Naive thymus-derived CD8-positive, alpha-beta T cell (primary cell): ENCODE measurements at regions not wholly inside any gene's neighbourhood (a gene's known extent, or its start where the extent isn't known, plus 50 kb on each side); places are given as distances from the start of the nearest gene placed in this dataset.

Experiments
- ATAC-seq, 2 donors: fragments of 150-1000 bp; cut with Tn5 transposase in 1 of 2; sonication (Bioruptor Pico), chemical (Tn5 transposase) in 1 of 2; 1 replicate in 1 of 2; 2 replicates in 1 of 2; pipeline ENCODE4 v1.10.0; 2021; ENCODE audit warnings: mild to moderate bottlenecking in 2 of 2, moderate library complexity in 2 of 2
- POLR2A ChIA-PET: fragments of 350-600 bp; sonication (Branson Sonifier 250); formaldehyde crosslinking; loops from one replicate; lab custom pipeline; 2021; ENCODE audit warnings: antibody characterized with exemption; lab: Charles Lee
- DNase-seq, 10 donors: peaks; one replicate each; pipeline versions ENCODE4 v3.0.0 to v3.0.0-alpha.2; 2020 to 2022
- H3K27ac Mint-ChIP-seq, 10 donors: one replicate each; pipeline ENCODE4 v1.8.0; 2020 to 2022; ENCODE audit warnings: mild to moderate bottlenecking in 10 of 10, mixed read lengths in 10 of 10, moderate library complexity in 4 of 10, inconsistent platforms in 1 of 10
- H3K27me3 Mint-ChIP-seq, 5 donors: one replicate each; pipeline ENCODE4 v1.8.0; 2021 to 2022; ENCODE audit warnings: mixed read lengths in 5 of 5
- H3K36me3 Mint-ChIP-seq, 3 donors: one replicate each; pipeline ENCODE4 v1.8.0; 2020 to 2022; ENCODE audit warnings: mixed read lengths in 3 of 3, mild to moderate bottlenecking in 2 of 3, inconsistent platforms in 1 of 3
- H3K4me1 Mint-ChIP-seq, 4 donors: one replicate each; pipeline ENCODE4 v1.8.0; 2021 to 2022; ENCODE audit warnings: mixed read lengths in 4 of 4
- H3K4me3 Mint-ChIP-seq, 10 donors: one replicate each; pipeline ENCODE4 v1.8.0; 2020 to 2022; ENCODE audit warnings: mild to moderate bottlenecking in 10 of 10, mixed read lengths in 10 of 10, moderate library complexity in 6 of 10, inconsistent platforms in 1 of 10
- H3K9me3 Mint-ChIP-seq, 9 donors: one replicate each; pipeline ENCODE4 v1.8.0; 2020 to 2022; ENCODE audit warnings: mixed read lengths in 9 of 9, mild to moderate bottlenecking in 3 of 9, inconsistent platforms in 1 of 9, moderate library complexity in 1 of 9

DNA sequence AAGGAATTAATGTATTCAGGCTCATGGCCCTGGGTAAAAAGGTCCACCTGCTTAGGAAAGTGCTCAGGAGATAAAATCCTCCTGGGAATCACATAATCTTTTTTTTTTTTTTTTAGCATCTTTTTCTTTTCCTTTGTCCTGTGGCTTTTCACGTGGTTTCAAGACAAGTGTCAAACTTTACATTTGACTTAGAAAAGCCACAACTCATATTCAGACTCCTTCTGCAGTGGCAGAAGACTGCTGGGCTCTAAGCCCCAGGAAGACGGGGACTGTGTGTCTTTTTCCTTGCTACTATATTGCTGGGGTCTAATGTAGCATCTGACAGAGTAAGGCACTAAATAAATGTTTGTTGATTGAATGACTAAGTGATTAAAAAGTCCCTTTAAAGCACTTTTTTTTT, 127.5 kb upstream of the ANKRD1 start:
- Mint-ChIP-seq H3K4me3 (no peak overlapping the region), H3K27me3 (peaks cover 0 to 3% (median 0%) of the 10 kb centered on the region in 5 donors), H3K27ac (peak overlapping the region in 1 of 10 donors; percentile 50), H3K9me3 (peaks cover 0 to 2% (median 0%) of the 10 kb centered on the region in 9 donors), H3K4me1 (no peaks in the 10 kb centered on the region), H3K36me3 (peaks cover 0 to 2% (median 0%) of the 10 kb centered on the region in 3 donors)
- POLR2A ChIA-PET: no interaction called here
- DNase-seq (no peak), ATAC-seq (no peak)

DNA sequence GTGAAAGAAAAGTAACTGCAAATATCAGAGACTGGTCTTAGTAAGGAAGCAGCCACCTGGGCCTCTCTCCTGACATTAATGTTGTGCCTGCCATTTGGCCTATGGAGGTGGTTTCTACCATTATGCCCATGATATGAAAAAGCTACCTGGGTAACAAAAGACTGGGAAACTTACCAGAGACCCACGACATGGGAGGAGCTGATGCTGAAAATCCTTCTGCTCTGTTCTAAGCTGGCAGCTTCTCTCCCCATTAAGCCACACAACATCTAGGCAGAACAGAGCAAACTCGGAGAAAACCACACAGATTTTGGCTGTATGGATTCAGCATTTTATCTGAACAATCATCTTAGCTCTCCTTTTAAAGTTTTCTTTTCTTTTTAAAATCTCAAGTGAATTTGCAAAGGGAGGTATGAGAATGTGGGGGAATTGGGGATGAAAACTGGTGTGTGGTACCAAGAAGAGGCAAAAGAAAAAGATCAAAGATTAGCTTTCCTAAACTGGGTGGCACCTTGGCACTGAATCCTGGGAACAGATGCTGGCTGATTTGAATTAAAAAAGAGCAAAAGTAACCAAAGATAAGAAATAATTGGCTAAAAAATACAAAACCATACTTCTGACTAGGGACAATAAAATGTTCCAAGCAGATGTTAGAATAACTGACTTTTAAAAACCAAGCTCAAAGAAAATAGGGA, 128.6 kb upstream of the ANKRD1 start:
- POLR2A ChIA-PET: no interaction called here
- H3K27me3 Mint-ChIP-seq: peaks cover 0 to 3% (median 0%) of the 10 kb centered on the region in 5 donors
- no peak overlapping the region for H3K27ac Mint-ChIP-seq
- no peaks in the 10 kb centered on the region for H3K4me1 Mint-ChIP-seq
- DNase-seq (no peak), ATAC-seq (no peak)
- H3K36me3 Mint-ChIP-seq: peaks cover 0 to 2% (median 0%) of the 10 kb centered on the region in 3 donors
- H3K9me3 Mint-ChIP-seq: peaks cover 0 to 2% (median 0%) of the 10 kb centered on the region in 9 donors
- no peak overlapping the region for H3K4me3 Mint-ChIP-seq

DNA sequence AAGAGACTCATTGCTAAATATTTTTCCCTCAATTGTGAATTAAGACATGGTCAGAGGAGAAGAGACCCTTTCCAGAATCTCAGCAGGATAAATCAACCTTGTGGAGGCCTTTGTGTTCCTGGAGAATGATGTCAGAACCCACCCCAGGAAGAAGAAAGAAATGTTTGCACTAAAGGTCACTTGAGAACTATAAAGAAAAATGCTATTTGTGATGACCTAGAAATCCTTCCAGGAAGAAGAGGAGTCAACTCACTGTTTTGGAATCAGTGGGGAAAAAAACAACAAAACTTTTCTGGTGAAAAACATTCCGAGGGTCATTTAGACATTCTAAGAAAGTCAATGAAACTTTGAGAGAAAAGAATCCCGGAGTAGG, 129.1 kb upstream of the ANKRD1 start:
- POLR2A ChIA-PET: no interaction called here
- H3K27me3 Mint-ChIP-seq: peaks cover 0 to 3% (median 0%) of the 10 kb centered on the region in 5 donors
- peaks cover 0 to 2% (median 0%) of the 10 kb centered on the region in 3 donors for H3K36me3 Mint-ChIP-seq
- H3K4me1 Mint-ChIP-seq: no peaks in the 10 kb centered on the region
- H3K4me3 Mint-ChIP-seq: no peak overlapping the region
- H3K9me3 Mint-ChIP-seq: peaks cover 0 to 2% (median 0%) of the 10 kb centered on the region in 9 donors
- DNase-seq: no peak
- H3K27ac Mint-ChIP-seq: no peak overlapping the region
- no peak for ATAC-seq

DNA sequence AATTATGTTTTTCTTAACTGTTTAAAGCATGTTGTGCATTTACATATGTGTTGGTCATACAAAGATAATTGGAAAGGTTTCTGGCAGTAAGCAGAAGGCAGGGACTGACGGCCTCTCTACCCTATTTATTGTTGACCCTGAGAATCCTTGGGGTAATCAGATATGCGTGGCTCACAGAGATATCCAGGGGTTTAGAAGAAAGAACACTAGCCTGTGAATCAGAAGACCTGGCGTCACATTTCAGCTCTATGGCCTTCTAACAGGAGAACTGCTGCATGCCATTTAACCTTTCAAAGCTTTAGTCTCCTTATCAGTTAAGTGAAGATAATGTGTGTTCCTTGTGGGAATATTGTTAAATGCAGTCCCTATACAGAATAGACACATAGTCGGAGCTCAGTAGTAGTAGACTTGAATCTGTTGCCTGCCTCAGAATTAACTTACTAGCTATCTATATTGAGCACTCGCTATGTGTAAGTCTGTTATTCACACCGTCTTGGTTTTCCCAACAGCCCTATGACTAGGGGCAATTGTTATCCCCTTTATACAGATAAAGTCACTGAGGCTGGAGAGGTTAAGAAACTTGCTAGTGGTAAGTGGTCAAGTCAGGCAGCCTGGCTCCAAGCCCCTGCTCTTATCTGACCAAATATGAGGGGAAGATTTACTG, 129.6 kb upstream of the ANKRD1 start:
- POLR2A ChIA-PET: no interaction called here
- peaks cover 0 to 2% (median 0%) of the 10 kb centered on the region in 3 donors for H3K36me3 Mint-ChIP-seq
- H3K4me3 Mint-ChIP-seq: no peak overlapping the region
- H3K9me3 Mint-ChIP-seq: peaks cover 0 to 2% (median 0%) of the 10 kb centered on the region in 9 donors
- peaks cover 0 to 3% (median 0%) of the 10 kb centered on the region in 5 donors for H3K27me3 Mint-ChIP-seq
- no peak for ATAC-seq
- no peak for DNase-seq
- H3K4me1 Mint-ChIP-seq: no peaks in the 10 kb centered on the region
- H3K27ac Mint-ChIP-seq: no peak overlapping the region

DNA sequence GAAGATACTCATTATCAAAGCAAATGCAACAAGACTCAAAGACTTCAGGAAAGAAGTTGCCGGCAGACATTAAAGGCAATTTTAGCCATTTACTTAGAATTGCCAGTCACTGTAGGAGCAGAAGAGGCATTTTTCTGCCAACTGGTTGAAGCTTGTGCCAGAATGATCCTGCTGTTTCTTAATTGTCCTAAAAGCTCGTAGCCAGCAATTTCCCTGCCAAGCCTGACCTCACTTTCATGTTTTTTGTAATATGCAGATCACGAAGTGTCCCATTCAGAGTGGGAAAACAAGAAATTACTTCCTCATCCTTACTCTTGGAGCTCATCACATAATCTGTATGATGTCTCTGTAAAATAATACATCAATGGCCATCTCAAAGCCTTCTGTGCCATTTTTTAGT, 130.9 kb upstream of the ANKRD1 start:
- POLR2A ChIA-PET: no interaction called here
- no peaks in the 10 kb centered on the region for H3K36me3 Mint-ChIP-seq
- DNase-seq (no peak), ATAC-seq (no peak)
- no peaks in the 10 kb centered on the region for H3K9me3 Mint-ChIP-seq
- no peak overlapping the region for H3K27ac Mint-ChIP-seq
- peaks cover 0 to under 1% (median 0%) of the 10 kb centered on the region in 5 donors for H3K27me3 Mint-ChIP-seq
- no peaks in the 10 kb centered on the region for H3K4me1 Mint-ChIP-seq
- H3K4me3 Mint-ChIP-seq: no peak overlapping the region

DNA sequence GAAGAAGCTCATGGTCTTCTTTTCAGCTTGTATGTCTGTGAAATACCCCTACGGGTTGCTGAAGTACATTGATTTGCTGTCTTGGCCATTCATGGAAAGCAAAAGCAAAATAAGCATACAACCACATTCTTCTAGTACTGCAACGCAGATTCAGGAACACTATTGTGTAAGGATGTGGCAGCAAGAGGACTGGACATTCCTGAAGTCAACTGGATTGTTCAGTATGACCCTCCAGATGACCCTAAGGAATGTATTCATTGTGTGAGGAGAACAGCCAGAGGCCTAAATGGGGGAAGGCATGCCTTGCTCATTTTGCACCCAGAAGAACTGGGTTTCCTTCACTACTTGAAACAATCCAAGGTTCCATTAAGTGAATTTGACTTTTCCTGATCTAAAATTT, 133.4 kb upstream of the ANKRD1 start:
- Mint-ChIP-seq H3K36me3 (no peaks in the 10 kb centered on the region), H3K4me1 (no peaks in the 10 kb centered on the region), H3K4me3 (no peak overlapping the region), H3K9me3 (no peaks in the 10 kb centered on the region), H3K27me3 (no peaks in the 10 kb centered on the region), H3K27ac (no peak overlapping the region)
- POLR2A ChIA-PET: no interaction called here
- ATAC-seq (no peak), DNase-seq (no peak)

DNA sequence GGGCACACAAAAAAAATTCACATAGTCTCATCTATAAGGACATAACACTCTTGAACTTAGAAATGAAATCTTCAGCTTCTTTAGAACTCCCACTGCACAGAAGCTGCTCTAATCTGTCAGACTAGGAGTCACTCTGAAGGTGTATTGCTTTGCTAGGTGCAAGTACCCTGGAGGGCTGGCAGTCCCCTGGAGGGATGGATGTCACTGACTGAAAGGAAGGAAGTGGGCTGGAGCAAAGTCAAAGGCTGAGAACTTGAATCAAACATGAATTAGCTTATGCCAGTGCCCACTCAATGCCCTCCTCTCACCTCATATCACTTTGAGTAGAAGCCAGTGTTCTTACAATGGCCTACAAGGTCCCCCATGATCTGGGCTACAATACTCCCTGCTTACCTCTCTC, 140.3 kb upstream of the ANKRD1 start:
- ATAC-seq (peak in 1 of 2 donors; percentile 56), DNase-seq (peak in 2 of 10 donors; percentile 4 to 10)
- no peaks in the 10 kb centered on the region for H3K36me3 Mint-ChIP-seq
- H3K27me3 Mint-ChIP-seq: peaks cover 0 to 2% (median 0%) of the 10 kb centered on the region in 5 donors
- H3K4me1 Mint-ChIP-seq: peaks cover 0 to 9% (median 7%) of the 10 kb centered on the region in 4 donors
- no peak overlapping the region for H3K27ac Mint-ChIP-seq
- H3K9me3 Mint-ChIP-seq: no peaks in the 10 kb centered on the region
- POLR2A ChIA-PET: no interaction called here
- H3K4me3 Mint-ChIP-seq: no peak overlapping the region

DNA sequence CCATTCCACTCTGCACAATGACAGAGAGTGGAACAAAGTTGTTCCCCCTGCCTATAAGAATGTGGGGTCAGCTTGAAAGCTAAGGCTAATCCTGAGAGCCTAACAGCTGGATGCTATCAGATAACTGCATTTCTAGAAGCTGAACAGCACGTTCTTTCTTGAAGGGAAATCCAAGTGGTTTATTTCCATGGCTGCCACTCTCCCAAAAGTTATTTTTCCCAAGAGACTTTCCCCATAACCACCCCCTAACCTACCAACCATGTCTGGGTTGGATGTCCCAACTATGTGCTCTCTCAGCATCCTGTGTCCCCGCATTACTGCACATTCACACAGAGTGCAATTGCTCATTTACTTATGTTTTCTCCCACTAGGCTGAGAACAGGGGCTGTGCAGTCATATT, 140.7 kb upstream of the ANKRD1 start:
- H3K4me1 Mint-ChIP-seq: peaks cover 0 to 9% (median 7%) of the 10 kb centered on the region in 4 donors
- no peak overlapping the region for H3K27ac Mint-ChIP-seq
- H3K9me3 Mint-ChIP-seq: no peaks in the 10 kb centered on the region

DNA sequence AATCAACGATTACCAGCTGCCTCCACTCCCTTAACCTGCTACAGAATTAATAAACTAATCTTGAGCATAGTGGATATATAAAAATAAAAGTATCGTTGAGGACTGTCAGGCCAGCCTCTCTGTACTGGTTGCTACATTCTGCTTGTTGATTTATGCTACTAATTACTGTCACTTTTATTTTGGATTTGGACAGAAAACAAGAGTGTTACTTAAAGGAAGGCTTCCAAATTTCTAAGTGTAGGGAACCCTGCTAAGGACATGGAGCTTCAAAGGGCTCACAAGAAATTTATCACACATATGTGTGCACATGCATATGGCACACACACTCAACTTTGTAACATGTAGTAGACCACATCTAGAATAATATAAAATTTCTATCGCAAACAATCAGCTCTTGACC, 141.2 kb upstream of the ANKRD1 start:
- POLR2A ChIA-PET: no interaction called here
- DNase-seq (no peak), ATAC-seq (no peak)
- no peak overlapping the region for H3K27ac Mint-ChIP-seq
- peaks cover 0 to 9% (median 7%) of the 10 kb centered on the region in 4 donors for H3K4me1 Mint-ChIP-seq
- H3K27me3 Mint-ChIP-seq: peaks cover 0 to 2% (median under 1%) of the 10 kb centered on the region in 5 donors
- H3K4me3 Mint-ChIP-seq: no peak overlapping the region
- H3K36me3 Mint-ChIP-seq: no peaks in the 10 kb centered on the region
- no peaks in the 10 kb centered on the region for H3K9me3 Mint-ChIP-seq

More for the DNA sequence above, 140.7 kb upstream of the ANKRD1 start:
- POLR2A ChIA-PET: no interaction called here
- ATAC-seq (no peak), DNase-seq (no peak)
- Mint-ChIP-seq H3K36me3 (no peaks in the 10 kb centered on the region), H3K27me3 (peaks cover 0 to 2% (median 0%) of the 10 kb centered on the region in 5 donors), H3K4me3 (no peak overlapping the region)

DNA sequence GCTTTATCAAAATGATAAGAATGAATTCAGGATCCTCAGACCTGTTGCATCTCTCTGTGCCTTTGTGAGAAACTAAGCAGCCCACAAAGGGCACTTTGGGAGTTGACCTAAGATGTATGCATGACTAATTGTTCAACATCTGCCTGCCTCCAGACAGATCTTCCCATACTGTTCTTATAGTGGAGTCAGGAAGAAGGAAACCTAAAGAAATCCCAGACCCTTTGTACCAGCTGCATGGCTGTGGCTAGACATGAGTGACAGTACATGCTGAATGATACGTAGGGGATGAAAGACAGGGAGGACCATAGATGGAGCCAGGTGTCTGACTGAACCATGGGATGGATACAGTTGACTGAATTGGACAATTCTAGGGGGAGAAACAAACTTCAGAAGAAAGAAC, 148.7 kb upstream of the PCGF5 start:
- Mint-ChIP-seq H3K9me3 (peaks cover 0 to 3% (median 0%) of the 10 kb centered on the region in 9 donors), H3K4me3 (no peak overlapping the region)
- POLR2A ChIA-PET: no interaction called here

DNA sequence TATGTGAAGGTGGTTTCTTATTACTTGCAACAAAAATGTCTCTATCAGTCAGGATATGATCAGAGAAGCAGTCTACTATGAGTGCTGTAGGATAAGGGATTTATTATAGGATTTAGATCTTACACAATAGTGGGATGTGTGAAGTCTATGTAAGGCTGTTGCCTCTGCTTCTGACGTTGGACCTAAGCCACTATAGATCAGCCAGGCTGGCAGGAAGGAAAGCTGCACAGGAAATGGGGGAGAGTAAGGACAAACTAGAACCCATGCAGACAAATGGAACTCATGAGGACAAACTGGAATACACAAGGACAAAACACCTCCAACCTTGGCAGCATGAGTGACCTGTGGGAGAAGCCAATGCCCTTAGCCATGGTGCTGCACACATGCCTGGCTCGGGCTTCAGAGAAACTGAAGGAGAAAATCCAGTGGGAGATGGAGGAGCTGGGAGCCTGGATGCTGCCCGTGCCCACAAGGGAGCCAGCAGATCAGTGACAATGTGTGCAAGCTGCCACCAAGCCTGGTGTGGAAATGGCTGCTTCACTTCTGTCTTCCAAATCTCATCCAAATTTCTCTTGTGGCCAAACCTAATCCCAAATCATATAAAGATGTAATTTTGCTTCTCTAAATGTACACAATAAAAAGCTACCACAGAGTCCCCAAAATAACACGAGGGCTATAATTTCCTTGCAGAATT, 147.0 kb upstream of the PCGF5 start:
- peaks cover 0 to 8% (median 3%) of the 10 kb centered on the region in 3 donors for H3K36me3 Mint-ChIP-seq
- peaks cover 0 to 6% (median 0%) of the 10 kb centered on the region in 4 donors for H3K4me1 Mint-ChIP-seq
- H3K4me3 Mint-ChIP-seq: no peak overlapping the region
- ATAC-seq: no peak
- peaks cover 0 to 12% (median 5%) of the 10 kb centered on the region in 5 donors for H3K27me3 Mint-ChIP-seq
- peaks cover 0 to 3% (median 0%) of the 10 kb centered on the region in 9 donors for H3K9me3 Mint-ChIP-seq
- no peak for DNase-seq
- no peak overlapping the region for H3K27ac Mint-ChIP-seq
- POLR2A ChIA-PET: no interaction called here

More for the DNA sequence above, 148.7 kb upstream of the PCGF5 start:
- H3K27ac Mint-ChIP-seq: peak overlapping the region in 1 of 10 donors; percentile 7
- ATAC-seq (no peak), DNase-seq (no peak)
- peaks cover 0 to 8% (median 3%) of the 10 kb centered on the region in 3 donors for H3K36me3 Mint-ChIP-seq
- peaks cover 0 to 6% (median 0%) of the 10 kb centered on the region in 4 donors for H3K4me1 Mint-ChIP-seq
- H3K27me3 Mint-ChIP-seq: peaks cover 0 to 7% (median 2%) of the 10 kb centered on the region in 5 donors

DNA sequence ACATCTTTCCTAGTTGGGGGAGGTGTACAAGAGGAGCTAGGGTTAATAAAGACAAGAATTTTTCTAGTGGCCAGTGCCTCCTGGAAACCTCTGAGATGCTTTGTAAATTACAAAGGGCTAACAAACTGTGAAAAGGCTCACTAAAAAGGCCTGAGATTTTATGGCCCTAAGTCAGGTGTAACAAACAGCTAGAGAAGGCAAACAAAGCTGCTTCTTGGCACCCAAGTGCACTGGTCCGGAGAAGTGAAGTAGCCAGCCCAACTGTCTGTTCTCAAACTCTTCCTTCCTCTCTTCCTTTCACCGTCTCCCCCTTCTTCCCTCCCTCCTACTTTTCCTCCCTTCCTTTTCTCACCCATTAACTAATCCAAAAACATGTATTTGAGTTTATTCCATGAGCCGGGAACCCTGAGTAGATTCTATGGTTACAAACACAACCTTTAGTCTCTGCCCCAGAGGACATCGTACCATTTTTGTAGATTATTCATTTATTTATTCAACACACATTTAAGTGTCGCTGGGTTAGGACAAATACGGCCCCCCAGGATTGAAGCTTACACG, 143.4 kb upstream of the PCGF5 start:
- Mint-ChIP-seq H3K4me1 (peaks cover 0 to 6% (median 0%) of the 10 kb centered on the region in 4 donors), H3K27ac (no peak overlapping the region)

More for the DNA sequence above, 143.4 kb upstream of the PCGF5 start:
- ATAC-seq (no peak), DNase-seq (no peak)
- Mint-ChIP-seq H3K9me3 (peaks cover 0 to 3% (median 0%) of the 10 kb centered on the region in 9 donors), H3K27me3 (peaks cover 0 to 13% (median 5%) of the 10 kb centered on the region in 5 donors), H3K4me3 (no peak overlapping the region), H3K36me3 (peaks cover 0 to 8% (median 3%) of the 10 kb centered on the region in 3 donors)
- POLR2A ChIA-PET: no interaction called here
